ENCODE measurements at regions not wholly inside any gene's neighbourhood (a gene's known extent, or its start where the extent isn't known, plus 50 kb on each side); places are given as distances from the start of the nearest gene placed in this dataset.
A peak's percentile ranks its signal among the peaks of the same experiment; 100 is the strongest.
"Not testable (repeated sequence)": the region's sequence is repeated elsewhere in the genome, so short reads cannot be mapped to it uniquely, and the experiment has no call there.

DNA sequence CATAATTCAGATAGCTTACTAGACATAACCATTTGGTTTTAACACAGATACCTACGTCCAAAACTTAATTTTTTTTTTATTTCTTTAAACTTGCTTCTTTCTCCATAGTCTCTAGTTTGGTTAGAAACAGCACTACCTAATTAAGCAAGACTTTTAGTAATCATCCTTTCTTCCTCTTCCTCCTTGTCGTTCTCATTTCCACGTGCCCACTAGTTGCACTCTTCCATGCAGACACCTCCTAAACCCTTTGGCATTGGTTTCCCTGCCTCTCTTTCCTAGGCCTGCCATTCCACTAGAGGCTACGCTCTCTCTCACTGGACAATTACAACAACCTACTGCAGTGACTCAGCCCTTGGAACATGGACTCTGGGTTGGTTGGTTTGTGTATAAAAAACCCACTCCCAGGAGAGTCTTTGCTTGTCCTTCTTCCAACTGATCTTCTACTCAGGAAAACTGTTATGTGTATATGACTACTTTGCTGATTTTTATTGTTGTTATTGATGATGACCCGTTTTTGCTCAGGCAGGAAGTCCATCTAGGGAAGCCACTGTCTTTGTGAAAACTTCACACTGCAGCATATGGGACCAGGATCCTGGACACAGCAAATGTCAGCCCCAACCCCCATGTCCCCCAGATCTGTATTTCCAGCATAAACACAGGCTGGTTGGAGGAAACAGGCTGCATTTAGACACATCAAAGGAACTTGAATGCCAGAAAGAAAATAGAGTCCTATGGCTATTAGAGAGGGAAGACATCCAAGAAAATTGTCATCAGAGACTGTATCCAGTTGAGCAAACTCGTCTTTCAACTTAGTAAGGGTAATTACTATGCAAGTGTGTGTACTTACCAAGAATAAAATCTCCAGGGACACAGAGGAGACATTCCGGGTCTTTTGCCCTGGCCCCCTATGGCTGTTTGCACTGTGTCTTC is 503.2 kb downstream of the GADD45G start:
- no peak for DNase-seq (ENCODE audit: extremely low read depth in 1 of 2, low read depth in 1 of 2)

DNA sequence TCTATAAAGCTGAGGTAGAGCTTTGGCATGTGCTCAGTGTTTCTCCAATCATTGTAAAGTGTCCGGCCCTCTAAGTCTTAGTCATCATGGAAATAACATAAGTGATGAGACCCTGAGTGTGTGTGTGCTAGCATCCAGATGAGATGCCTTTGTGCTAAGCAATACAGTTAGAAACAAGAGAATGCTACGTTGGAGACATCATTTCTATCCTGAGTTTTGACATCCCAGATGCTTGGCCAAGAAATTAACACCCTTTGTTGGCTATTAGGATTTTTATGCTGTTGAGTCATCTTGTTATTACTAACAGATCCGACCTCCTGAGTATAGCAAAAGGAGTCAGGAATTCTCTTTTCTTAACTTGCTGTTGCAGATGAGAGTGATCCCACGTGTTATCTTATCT is 508.0 kb downstream of the GADD45G start:
- no peak for DNase-seq (ENCODE audit: extremely low read depth in 1 of 2, low read depth in 1 of 2)

DNA sequence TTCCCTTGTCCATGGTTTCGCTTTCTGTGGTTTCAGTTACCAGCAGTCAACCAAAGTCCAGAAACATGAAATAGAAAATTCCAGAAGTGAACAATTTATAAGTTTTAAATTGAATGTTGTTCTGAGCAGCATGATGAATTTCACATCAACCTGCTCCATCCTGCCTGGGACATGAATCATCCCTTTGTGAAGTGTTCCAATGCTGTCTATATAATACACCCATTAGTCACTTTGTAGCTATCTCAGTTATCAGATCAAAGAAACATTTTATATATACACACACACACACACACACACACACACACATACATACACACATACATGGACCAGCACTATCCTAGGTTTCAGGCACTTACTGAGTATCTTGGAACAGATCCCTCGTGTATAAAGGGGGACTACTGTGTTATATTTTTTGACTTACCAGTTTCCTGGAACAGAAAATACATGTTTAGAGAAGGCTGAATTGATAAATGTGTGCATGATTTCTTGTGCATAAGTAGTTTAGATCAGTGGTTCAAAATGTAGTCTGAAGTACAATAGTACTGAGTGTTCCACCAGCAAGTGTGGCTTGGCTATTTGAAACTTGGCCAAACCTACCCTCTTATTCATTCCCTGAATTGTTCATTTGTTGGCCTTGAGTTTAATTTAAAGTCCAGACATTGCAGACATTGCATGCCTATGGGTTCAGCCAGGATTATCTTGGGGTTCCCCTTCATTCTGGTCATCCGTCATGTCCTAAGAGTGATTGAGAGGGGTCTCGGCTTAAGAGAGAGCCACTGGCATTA is 510.0 kb downstream of the GADD45G start:
- no peak for DNase-seq (ENCODE audit: extremely low read depth in 1 of 2, low read depth in 1 of 2)

DNA sequence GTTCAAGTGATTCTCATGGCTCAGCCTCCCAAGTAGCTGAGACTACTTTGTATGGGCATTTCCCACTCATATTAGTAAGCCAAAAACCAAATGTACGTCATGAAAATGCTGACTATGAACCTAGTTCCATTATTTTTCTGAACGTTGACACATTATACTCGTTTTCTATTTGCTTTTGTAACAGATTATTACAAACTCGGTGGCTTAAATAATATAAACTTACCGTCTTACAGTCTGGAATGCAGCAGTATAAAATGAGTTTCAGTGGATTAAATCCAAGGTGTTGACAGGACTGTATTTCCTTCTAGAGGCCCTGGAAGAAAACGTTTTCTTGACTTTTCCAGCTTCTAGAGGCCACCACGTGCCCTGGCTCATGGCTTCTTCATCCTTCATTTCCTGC is 517.0 kb downstream of the GADD45G start:
- DNase-seq (ENCODE audit: extremely low read depth in 1 of 2, low read depth in 1 of 2) = no peak

DNA sequence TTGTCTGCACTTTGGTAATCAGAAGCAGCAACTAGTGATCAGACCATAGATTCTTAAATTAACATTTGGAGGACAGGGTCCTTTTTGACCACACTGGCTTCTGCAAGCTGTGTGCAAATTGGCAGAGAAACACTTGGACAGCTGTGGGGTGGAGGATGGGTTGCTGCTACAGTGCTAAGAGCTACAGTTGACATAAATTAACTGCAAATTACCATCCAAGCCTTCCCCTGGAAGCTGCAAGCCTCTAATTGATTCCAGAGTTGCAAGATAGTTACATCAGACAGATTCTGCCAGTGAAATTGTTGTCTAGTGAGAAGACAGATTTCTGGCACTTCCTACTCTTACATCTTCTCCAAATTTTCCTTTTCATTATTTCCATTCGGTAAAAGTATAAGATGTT is 517.7 kb downstream of the DIRAS2 start:
- DNase-seq (ENCODE audit: extremely low read depth in 1 of 2, low read depth in 1 of 2) = no peak

DNA sequence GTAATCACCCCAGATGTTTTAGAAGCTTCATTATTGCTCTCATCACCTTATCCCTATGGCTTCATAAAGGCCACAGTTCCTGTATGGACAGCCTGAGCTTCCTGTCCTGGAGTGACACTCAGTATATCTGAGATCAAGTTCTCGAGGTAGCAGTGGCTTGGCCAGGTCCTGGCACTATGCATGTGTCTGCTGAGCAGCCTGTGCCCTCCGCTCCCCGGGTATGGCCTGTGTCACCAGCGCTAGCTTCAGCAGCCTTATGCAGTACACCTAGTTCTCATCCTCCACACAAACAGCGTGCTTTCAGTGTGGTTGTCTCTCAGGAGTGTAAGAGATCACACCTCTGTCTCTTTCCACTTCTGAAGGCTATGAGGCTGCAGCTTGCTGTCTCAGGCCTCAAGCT is 514.7 kb downstream of the DIRAS2 start:
- DNase-seq (ENCODE audit: extremely low read depth in 1 of 2, low read depth in 1 of 2) = no peak

DNA sequence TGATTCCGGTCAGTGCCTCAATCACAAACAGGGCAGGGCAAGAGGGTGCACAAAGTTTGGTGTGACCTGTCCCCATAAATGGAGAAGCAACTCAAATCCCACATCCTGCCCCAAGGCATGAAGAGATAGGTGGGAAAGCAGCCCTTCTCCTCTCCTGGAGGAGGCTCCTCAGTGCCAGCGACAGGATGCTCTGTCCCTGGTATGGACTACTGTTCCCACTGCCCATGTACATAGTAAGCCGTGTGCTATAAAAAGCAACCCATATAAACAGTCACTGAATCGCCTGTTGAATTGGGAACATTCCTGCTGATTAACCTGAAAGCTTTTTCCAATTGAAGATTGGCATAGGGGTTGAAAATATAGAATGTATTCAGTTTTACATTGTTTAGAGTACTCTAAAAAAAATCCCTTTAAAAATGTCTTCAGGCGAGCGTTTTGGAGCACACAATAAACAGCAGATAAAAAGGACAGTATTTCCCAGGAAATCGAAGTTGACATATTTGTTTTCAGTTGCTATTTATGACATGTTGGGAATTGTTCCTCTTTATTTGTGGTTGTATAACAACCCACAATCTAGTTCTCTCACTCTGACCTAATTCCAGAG is 513.9 kb downstream of the DIRAS2 start:
- DNase-seq (ENCODE audit: extremely low read depth in 1 of 2, low read depth in 1 of 2) = no peak

DNA sequence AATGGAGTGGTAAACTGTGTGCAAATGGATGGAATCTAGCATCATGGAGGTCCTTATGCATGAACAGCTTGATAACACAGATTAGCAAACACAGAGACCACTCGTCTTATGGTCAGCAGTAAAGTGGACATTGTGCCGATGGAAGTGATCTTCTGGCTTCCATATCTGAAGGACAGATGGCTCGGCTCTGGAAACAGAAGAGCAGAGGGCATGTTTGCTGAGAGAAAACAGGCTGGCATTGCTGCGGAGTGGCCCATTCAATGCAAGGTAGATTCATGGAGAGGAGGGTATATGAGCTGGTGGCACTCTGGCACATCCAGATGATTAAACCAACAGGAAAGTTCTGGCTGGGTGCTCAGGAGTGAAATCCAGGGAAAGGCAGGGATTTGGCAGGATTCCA is 513.2 kb downstream of the DIRAS2 start:
- DNase-seq (ENCODE audit: extremely low read depth in 1 of 2, low read depth in 1 of 2) = no peak

DNA sequence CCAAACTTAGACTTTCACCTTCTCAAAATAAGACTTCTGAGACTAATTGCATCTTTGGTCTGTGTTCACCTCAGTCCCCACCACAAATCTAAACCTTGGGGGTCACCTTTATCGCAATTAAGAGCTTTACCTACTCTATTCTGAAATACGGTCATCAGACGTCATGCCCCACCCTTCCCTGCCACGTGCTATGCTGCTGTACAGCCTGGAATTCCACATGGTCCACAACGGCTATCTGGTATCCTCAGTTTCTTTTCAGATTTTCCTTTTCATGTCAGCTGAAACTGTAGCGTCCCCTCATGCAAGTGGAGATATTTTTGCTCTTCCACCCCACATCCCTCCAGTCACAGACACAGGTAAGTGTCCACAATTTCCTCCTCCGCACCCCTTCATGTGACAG is 511.1 kb downstream of the DIRAS2 start:
- DNase-seq (ENCODE audit: extremely low read depth in 1 of 2, low read depth in 1 of 2) = no peak

DNA sequence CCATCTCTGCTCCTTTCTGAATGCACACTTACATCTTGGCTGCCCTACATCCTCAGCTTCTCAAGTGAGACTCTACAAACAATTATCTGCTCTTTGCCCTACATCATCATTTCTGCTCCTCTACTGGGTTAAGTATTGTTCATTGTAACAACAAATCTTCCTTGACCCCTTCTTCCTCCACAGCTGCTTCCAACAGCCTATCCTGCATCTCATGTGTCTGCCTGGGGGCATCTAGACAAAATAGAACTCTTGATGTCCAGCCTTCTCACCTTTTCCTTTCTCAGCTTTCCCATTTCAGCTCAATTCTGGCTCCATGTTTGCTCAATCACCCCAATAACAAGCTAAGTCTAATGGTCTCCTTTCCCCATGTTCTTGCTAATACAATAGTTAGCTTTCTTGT is 509.8 kb downstream of the DIRAS2 start:
- no peak for DNase-seq (ENCODE audit: extremely low read depth in 1 of 2, low read depth in 1 of 2)

DNA sequence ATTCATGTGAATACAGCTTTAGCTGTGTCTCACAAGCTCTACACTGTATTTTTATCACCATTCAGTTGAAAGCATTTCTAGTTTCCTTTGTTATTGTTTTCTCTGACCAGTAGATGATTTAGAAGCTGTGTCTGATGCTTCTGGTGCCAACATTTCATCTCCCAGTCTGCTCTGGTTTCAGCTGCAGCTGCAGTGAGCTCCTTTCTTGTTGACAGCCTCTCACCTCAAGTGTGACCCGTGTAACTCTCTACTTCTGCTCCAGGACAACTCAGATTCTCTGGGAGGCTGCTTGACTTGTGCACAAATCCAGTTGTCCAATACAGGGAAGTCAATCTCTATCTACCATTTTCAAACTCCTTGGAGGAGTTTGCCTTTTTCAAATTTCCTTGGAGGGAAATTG is 504.8 kb downstream of the DIRAS2 start:
- no peak for DNase-seq (ENCODE audit: extremely low read depth in 1 of 2, low read depth in 1 of 2)

DNA sequence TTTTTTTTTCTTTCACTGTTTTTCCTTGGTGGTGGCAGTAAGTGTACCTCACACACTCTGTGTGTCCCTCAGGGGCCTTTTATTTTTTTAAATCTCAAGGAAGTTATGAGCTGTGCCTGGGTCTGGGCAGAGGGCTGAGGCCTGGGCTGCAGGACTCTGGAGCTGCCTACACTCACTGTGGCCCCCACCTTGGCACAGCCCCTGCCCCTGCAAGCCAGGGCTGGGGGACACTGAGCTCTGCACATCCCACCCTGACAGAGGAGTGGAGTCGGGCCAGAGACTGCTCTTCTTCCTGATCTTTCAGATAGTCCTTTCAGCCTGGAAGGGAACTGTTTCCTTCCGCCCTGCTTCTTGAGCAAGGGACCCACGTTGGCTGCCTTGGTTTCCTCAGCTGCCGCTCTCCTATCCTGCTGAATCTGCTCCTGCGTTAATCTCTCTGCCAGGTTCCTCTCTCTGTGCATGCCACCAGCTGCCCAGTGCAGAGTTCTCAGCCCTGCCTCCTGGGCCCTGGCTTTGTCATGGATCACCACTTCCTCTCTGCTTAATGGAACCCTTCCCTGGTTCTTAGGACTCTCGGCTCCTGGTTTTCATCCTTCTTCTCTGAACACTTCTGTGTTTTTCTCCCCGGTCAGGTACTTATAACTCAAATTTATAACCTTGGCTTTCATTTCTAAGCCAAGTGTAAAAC is 502.3 kb downstream of the DIRAS2 start:
- DNase-seq (ENCODE audit: extremely low read depth in 1 of 2, low read depth in 1 of 2) = no peak

DNA sequence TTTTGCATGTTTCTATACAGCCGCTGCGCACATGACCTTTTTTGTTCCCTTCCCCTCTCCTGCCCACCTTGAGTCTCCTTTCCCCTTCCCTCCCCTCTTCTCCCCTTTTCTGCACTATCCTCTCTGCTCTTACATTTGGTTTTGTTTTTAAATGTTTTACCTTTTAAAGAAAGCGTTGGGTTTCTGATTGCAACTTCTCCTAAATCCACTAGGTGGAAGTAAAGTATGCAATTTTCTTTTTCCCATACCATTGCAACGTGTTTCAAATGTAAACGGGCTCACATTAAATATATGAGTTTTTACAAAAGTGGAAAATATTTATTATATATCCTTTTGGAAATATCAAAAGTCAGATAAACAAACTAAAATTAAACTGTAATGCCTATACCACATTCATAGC is 500.9 kb downstream of the DIRAS2 start:
- DNase-seq (ENCODE audit: extremely low read depth in 1 of 2, low read depth in 1 of 2) = no peak

DNA sequence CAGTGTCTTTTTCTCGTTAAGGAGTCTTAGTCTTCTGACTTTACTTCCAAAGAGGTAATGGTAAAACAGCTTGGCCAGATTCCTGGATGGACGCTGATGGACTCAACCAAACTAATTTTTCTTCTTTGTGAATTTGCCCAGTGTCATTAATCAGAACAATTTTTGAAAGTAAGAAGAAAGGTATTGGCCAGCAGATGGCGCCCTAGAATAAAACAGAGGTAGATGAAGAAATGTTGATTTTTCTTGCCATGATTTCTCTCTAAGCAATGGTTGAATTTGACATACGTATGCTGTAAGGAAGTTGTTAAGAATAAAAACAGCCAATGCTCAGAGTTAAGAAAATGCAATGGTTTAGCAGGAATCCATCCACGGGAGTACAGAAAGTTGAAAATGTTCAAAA is 500.0 kb downstream of the DIRAS2 start:
- DNase-seq (ENCODE audit: extremely low read depth in 1 of 2, low read depth in 1 of 2) = peak in 1 of 2 donors; percentile 30

DNA sequence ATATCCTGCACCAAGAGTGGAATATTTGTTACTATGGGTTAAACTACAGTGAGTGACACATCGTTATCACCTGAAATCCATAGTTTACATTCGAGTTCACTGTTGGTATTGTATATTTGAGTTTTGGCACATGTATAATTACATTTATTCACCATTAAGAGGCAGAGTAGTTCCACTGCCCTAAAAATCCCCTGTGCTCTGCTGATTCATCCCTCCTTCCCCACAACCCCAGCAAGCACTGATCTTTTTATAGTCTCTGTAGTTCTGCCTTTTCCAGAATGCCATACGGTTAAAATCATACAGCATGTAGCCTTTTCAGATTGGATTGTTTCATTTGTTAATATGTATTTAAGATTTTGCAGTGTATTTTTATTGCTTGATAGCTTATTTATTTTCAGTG is 495.2 kb downstream of the DIRAS2 start:
- DNase-seq (ENCODE audit: extremely low read depth in 1 of 2, low read depth in 1 of 2) = no peak

DNA sequence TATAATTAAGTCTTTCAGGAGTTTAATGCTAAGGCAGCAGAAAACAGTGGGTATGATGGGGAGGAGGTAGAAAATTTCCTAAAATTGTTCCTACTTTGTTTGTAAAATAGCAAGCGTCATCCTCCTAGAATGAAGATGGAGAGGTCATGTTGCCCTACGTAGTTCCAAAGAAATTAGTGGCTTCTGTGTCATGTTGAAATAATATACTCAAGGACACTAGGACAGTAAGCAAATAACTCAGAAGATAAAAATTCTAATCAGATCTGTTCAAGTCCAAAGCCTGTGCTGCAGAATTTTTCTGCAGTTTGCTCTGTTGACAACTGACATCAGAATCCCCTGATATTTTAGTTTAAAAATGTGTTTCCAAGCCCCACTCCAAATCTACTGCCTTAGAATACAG is 486.3 kb downstream of the DIRAS2 start:
- no peak for DNase-seq (ENCODE audit: extremely low read depth in 1 of 2, low read depth in 1 of 2)

DNA sequence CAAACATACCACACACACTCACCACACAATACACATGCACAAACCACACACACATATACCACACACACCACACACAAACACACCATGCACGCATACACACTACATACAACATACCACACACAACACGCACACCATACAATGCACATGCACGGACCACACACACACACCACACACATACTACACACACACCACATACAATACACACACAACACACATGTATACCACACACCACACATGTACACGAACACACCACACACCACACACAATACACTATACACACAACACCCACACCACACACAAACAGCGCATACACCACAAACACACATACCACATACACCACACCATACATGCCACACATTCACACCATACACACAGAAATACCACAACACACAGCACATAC is 480.3 kb downstream of the DIRAS2 start:
- no peak for DNase-seq (ENCODE audit: extremely low read depth in 1 of 2, low read depth in 1 of 2)

DNA sequence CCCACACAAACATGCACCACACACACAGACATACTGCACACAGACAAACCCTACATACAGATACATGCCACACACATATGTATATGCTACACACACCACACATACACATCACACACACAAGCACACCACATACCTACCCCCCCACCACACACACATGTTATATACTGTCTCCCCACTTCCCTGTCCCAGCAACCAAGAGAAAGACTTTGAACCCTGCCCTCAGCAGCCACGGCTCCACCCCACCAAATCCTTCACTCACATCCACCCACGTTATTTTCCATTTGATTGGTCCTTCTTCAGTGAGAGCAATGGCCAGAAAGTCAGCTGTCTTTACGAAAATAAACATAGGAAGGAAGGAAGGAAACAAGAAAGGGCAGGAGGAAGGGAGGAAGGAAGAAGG is 479.8 kb downstream of the DIRAS2 start:
- DNase-seq (ENCODE audit: extremely low read depth in 1 of 2, low read depth in 1 of 2) = no peak

DNA sequence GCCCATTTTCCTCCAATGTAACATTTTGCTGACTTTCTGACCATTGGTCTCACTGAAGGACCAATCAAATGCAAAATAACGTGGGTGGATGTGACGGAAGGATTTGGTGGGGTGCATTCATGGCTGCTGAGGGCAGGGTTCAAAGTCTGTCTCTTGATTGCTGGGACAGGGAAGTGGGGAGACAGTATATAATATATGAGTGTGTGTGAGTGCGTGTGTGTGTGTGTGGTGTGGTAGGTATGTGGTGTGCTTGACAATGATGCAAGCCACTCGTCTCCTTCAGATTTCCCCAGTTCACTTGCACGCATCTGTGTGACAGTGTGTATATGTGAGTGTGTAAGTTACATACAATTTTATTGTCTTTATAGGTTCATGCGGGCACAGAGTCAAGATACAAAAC is 477.3 kb downstream of the DIRAS2 start:
- no peak for DNase-seq (ENCODE audit: extremely low read depth in 1 of 2, low read depth in 1 of 2)

DNA sequence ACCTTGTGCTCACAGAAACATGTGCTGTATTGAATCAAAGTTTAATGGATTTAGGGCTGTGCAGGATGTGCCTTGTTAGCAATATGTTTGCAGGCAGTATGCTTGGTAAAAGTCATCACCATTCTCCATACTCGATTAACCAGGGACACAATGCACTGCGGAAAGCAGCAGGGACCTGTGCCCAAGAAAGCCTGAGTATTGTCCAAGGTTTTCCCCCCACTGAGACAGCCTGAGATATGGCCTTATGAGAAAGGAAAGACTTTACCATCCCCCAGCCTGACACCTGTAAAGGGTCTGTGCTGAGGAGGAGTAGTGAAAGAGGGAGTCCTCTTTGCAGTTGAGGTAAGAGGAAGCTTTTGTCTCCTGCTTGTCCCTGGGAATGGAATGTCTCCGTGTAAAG is 476.2 kb downstream of the DIRAS2 start:
- not testable (repeated sequence) for DNase-seq (ENCODE audit: extremely low read depth in 1 of 2, low read depth in 1 of 2)

DNA sequence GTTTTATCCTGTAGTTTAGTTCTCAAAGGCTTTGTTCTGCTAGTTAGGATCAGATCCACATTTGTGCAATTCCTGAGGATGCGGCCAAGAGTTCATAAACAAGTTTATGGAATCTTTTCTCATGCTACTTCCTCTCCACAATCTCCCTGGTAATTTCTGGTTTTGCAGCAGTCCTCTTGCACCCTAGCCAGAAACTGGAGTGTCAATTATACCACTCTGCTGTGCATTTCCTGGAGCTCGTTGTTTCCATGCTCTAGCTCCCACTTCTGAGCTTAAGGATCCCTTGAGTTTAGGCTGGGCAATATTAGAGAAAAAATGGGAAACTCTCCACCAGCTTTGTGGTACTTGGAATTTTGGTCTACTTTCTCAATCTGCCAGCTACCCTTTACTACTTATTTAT is 474.7 kb downstream of the DIRAS2 start:
- no peak for DNase-seq (ENCODE audit: extremely low read depth in 1 of 2, low read depth in 1 of 2)

Data from stimulated activated CD8-positive, alpha-beta memory T cell treated with anti-CD3 and anti-CD28 coated beads, Interleukin-7, amount 100 ng/mL, for 48 hours (primary cell).